H9 (cell line): ENCODE measurements at regions not wholly inside any gene's neighbourhood (a gene's known extent, or its start where the extent isn't known, plus 50 kb on each side); places are given as distances from the start of the nearest gene placed in this dataset.

Experiments used
- DNase-seq: peaks from one replicate; pipeline ENCODE4 v3.0.0-alpha.2; 2017
- H2AFZ ChIP-seq: one replicate; pipeline ENCODE4 v1.6.1; 2013; ENCODE audit warnings: mild to moderate bottlenecking, low read length, control low read depth, moderate library complexity
- H2AK5ac ChIP-seq: 2 replicates; pipeline ENCODE4 v1.6.1; 2013; ENCODE audit warnings: low read length, control low read depth, mixed read lengths; ENCODE audit not compliant: insufficient read length
- H2BK120ac ChIP-seq: one replicate; pipeline ENCODE4 v1.6.1; 2013; ENCODE audit warnings: low read depth, mild to moderate bottlenecking, low read length, control low read depth, inconsistent platforms; ENCODE audit not compliant: poor library complexity, severe bottlenecking
- H2BK12ac ChIP-seq: 2 replicates; pipeline ENCODE4 v1.6.1; 2013; ENCODE audit warnings: low read length, control low read depth, mixed read lengths, low read depth; ENCODE audit not compliant: insufficient read length
- H2BK15ac ChIP-seq: 2 replicates; pipeline ENCODE4 v1.6.1; 2013; ENCODE audit warnings: low read depth, low read length, control low read depth
- H2BK20ac ChIP-seq: one replicate; pipeline ENCODE4 v1.6.1; 2013; ENCODE audit warnings: low read depth, mild to moderate bottlenecking, low read length, control low read depth, inconsistent platforms; ENCODE audit not compliant: poor library complexity, severe bottlenecking
- H2BK5ac ChIP-seq: 2 replicates; pipeline ENCODE4 v1.6.1; 2013; ENCODE audit warnings: low read length, control low read depth, mixed read lengths; ENCODE audit not compliant: insufficient read length
- H3K14ac ChIP-seq: 2 replicates; pipeline ENCODE4 v1.6.1; 2013; ENCODE audit warnings: low read length, control low read depth; ENCODE audit not compliant: insufficient read depth
- H3K18ac ChIP-seq: 2 replicates; pipeline ENCODE4 v1.6.1; 2013; ENCODE audit warnings: low read depth, mild to moderate bottlenecking, mixed read lengths, low read length, control low read depth; ENCODE audit not compliant: insufficient read length
- H3K23ac ChIP-seq: 2 replicates; pipeline ENCODE4 v1.6.1; 2013; ENCODE audit warnings: low read length, control low read depth, mixed read lengths, low read depth; ENCODE audit not compliant: insufficient read length
- H3K23me2 ChIP-seq: 2 replicates; pipeline ENCODE4 v1.6.1; 2013; ENCODE audit warnings: low read depth, mild to moderate bottlenecking, mixed read lengths, low read length, control low read depth; ENCODE audit not compliant: insufficient read length, poor library complexity, severe bottlenecking
- H3K27ac ChIP-seq: 2 replicates; pipeline ENCODE4 v1.5.1; 2013; ENCODE audit warnings: low read length, control low read depth, mixed read lengths, low read depth; ENCODE audit not compliant: insufficient read length
- H3K27me3 ChIP-seq: 2 replicates; pipeline ENCODE4 v1.6.1; 2013; ENCODE audit warnings: low read length, control low read depth, inconsistent platforms; ENCODE audit not compliant: insufficient read depth
- H3K4ac ChIP-seq: 2 replicates; pipeline ENCODE4 v1.6.1; 2013; ENCODE audit warnings: low read depth, mild to moderate bottlenecking, control low read depth, inconsistent platforms, low read length, moderate library complexity
- H3K4me1 ChIP-seq: 2 replicates; pipeline ENCODE4 v1.6.1; 2013; ENCODE audit warnings: low read length, control low read depth, inconsistent platforms; ENCODE audit not compliant: insufficient read depth
- H3K4me2 ChIP-seq: 2 replicates; pipeline ENCODE4 v1.6.1; 2013; ENCODE audit warnings: low read length, control low read depth, mixed read lengths; ENCODE audit not compliant: insufficient read length, insufficient read depth
- H3K56ac ChIP-seq: 2 replicates; pipeline ENCODE4 v1.6.1; 2013; ENCODE audit warnings: low read depth, mild to moderate bottlenecking, mixed read lengths, low read length, control low read depth; ENCODE audit not compliant: insufficient read length
- H3K79me1 ChIP-seq: 2 replicates; pipeline ENCODE4 v1.6.1; 2013; ENCODE audit warnings: low read depth, mild to moderate bottlenecking, moderate library complexity, low read length, control low read depth, inconsistent platforms; ENCODE audit not compliant: insufficient read depth, poor library complexity, severe bottlenecking
- H3K79me2 ChIP-seq: 2 replicates; pipeline ENCODE4 v1.6.1; 2013; ENCODE audit warnings: low read length, control low read depth, inconsistent platforms; ENCODE audit not compliant: insufficient read depth
- H3K9ac ChIP-seq: 2 replicates; pipeline ENCODE4 v1.6.1; 2013; ENCODE audit warnings: low read length, control low read depth, mixed read lengths; ENCODE audit not compliant: insufficient read length; ENCODE audit errors: extremely low read depth
- H3K9me3 ChIP-seq: one replicate; pipeline ENCODE4 v1.6.1; 2013; ENCODE audit warnings: low read depth, low read length, inconsistent platforms; ENCODE audit not compliant: control insufficient read depth
- H3T11ph ChIP-seq: one replicate; pipeline ENCODE4 v1.6.1; 2013; ENCODE audit warnings: mild to moderate bottlenecking, low read length, control low read depth, inconsistent platforms
- H4K20me1 ChIP-seq: one replicate; pipeline ENCODE4 v1.6.1; 2013; ENCODE audit not compliant: control insufficient read depth, insufficient read length, insufficient read depth
- H4K5ac ChIP-seq: 2 replicates; pipeline ENCODE4 v1.6.1; 2013; ENCODE audit warnings: low read depth, mild to moderate bottlenecking, mixed read lengths, low read length, control low read depth; ENCODE audit not compliant: insufficient read length
- H4K8ac ChIP-seq: replicated peaks from 2 replicates; pipeline ENCODE4 v1.6.1; 2013; ENCODE audit warnings: low read length, control low read depth, mixed read lengths, low read depth; ENCODE audit not compliant: insufficient read length
- H4K91ac ChIP-seq: 2 replicates; pipeline ENCODE4 v1.6.1; 2013; ENCODE audit warnings: low read depth, mild to moderate bottlenecking, moderate library complexity, mixed read lengths, low read length, control low read depth; ENCODE audit not compliant: insufficient read length
- H3K27ac Mint-ChIP-seq, 3 experiments: 2 replicates in 2 of 3; 3 replicates in 1 of 3; pipeline ENCODE4 v1.8.0; 2020 to 2021; ENCODE audit warnings: mixed read lengths in 3 of 3, mild to moderate bottlenecking in 1 of 3, moderate library complexity in 1 of 3
- H3K27me3 Mint-ChIP-seq: 2 replicates; pipeline ENCODE4 v1.8.0; 2021; ENCODE audit warnings: low read depth, mild to moderate bottlenecking, moderate library complexity, mixed read lengths
- H3K36me3 Mint-ChIP-seq, 3 experiments: 2 replicates in 2 of 3; 3 replicates in 1 of 3; pipeline ENCODE4 v1.8.0; 2020 to 2021; ENCODE audit warnings: low read depth in 3 of 3, mixed read lengths in 3 of 3; ENCODE audit not compliant: insufficient read depth in 1 of 3
- H3K4me1 Mint-ChIP-seq, 2 experiments: 2 replicates each; pipeline ENCODE4 v1.8.0; 2020; ENCODE audit warnings: mixed read lengths in 2 of 2
- H3K4me3 Mint-ChIP-seq, 2 experiments: 2 replicates in 1 of 2; 3 replicates in 1 of 2; pipeline ENCODE4 v1.8.0; 2020 to 2021; ENCODE audit warnings: mild to moderate bottlenecking in 2 of 2, mixed read lengths in 2 of 2, moderate library complexity in 1 of 2
- H3K9me3 Mint-ChIP-seq, 2 experiments: 2 replicates in 1 of 2; 3 replicates in 1 of 2; pipeline ENCODE4 v1.8.0; 2020; ENCODE audit warnings: mild to moderate bottlenecking in 2 of 2, mixed read lengths in 2 of 2, moderate library complexity in 1 of 2
- WGBS: extraction: QIAGEN DNeasy Blood & Tissue Kit; methylation state at CpG from one replicate; pipeline ENCODE4 v1.1.7; 2013; ENCODE audit warnings: missing lambda C conversion rate, low lambda C conversion rate, mixed read lengths; ENCODE audit not compliant: insufficient read length; ENCODE audit errors: extremely low coverage; 5-methylcytosine and 5-hydroxymethylcytosine counted together
- TF ChIP-seq, protein P1 (sequence below): fragments of 200-600 bp; sonication (generic); conservative IDR thresholded peaks from 3 replicates; pipeline ENCODE4 v1.8.0; 2021; ENCODE audit warnings: antibody characterized with exemption, mild to moderate bottlenecking

DNA sequence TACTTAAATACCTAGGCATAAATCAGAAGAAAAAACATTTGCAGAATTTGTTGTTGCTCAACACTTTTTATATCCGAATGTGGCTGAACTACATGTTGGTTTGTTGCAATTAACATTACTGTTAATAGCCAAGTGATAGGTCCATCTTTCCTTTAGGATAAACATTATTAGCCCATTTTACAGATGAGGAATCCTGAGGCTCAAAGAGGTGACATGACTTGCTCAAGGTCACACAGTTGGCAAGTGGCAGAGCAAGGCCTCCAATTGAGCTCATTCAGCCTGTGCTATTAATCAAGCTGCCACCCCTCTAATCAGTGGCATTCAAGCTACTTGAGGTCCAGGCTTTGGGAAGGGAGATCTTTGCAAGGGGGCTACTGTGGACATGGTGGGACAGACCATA, 125.8 kb upstream of the ATP2B2 start:
- Histone ChIP-seq H3K18ac (no peak overlapping the region), H4K8ac (no peak overlapping the region), H3K79me1 (no peaks in the 10 kb centered on the region), H2BK20ac (no peak overlapping the region), H3K79me2 (no peaks in the 10 kb centered on the region), H2AFZ (no peak overlapping the region), H3K4me2 (no peak overlapping the region), H3K23me2 (no peaks in the 10 kb centered on the region), H3K9me3 (no peaks in the 10 kb centered on the region), H3K4me1 (peaks cover 4% of the 10 kb centered on the region; the same call in 1 of the 2 replicates), H4K20me1 (no peaks in the 10 kb centered on the region), H2AK5ac (no peak overlapping the region), H2BK5ac (no peak overlapping the region), H2BK12ac (no peak overlapping the region), H4K91ac (no peak overlapping the region), H3K27me3 (no peaks in the 10 kb centered on the region), H3T11ph (no peak overlapping the region), H3K56ac (no peak overlapping the region), H3K9ac (no peak overlapping the region), H4K5ac (no peak overlapping the region), H3K27ac (no peak overlapping the region), H3K4ac (no peak overlapping the region), H3K14ac (no peak overlapping the region), H2BK120ac (no peak overlapping the region), H2BK15ac (no peak overlapping the region), H3K23ac (no peak overlapping the region)
- no peak overlapping the region for H3K27ac Mint-ChIP-seq
- peaks cover 12 to 15% of the 10 kb centered on the region in 2 experiments for H3K4me1 Mint-ChIP-seq
- no peak for DNase-seq
- no peak overlapping the region for H3K4me3 Mint-ChIP-seq
- H3K9me3 Mint-ChIP-seq: no peaks in the 10 kb centered on the region; a peak in 1 of 5 replicates
- no peaks in the 10 kb centered on the region; a peak in 1 of 7 replicates for H3K36me3 Mint-ChIP-seq
- WGBS: no CpG with 5 or more reads among the region's 1 CpG
- peaks cover 3% of the 10 kb centered on the region for H3K27me3 Mint-ChIP-seq
- TF ChIP-seq, protein P1, sequence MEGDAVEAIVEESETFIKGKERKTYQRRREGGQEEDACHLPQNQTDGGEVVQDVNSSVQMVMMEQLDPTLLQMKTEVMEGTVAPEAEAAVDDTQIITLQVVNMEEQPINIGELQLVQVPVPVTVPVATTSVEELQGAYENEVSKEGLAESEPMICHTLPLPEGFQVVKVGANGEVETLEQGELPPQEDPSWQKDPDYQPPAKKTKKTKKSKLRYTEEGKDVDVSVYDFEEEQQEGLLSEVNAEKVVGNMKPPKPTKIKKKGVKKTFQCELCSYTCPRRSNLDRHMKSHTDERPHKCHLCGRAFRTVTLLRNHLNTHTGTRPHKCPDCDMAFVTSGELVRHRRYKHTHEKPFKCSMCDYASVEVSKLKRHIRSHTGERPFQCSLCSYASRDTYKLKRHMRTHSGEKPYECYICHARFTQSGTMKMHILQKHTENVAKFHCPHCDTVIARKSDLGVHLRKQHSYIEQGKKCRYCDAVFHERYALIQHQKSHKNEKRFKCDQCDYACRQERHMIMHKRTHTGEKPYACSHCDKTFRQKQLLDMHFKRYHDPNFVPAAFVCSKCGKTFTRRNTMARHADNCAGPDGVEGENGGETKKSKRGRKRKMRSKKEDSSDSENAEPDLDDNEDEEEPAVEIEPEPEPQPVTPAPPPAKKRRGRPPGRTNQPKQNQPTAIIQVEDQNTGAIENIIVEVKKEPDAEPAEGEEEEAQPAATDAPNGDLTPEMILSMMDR: no peak
